Stimulated activated naive CD4-positive, alpha-beta T cell (primary cell): ENCODE measurements at regions not wholly inside any gene's neighbourhood (a gene's known extent, or its start where the extent isn't known, plus 50 kb on each side); places are given as distances from the start of the nearest gene placed in this dataset.

Experiments used
- DNase-seq, 6 experiments: peaks; one replicate each; lab custom pipeline; 2025; lab: John Stamatoyannopoulos, UW

DNA sequence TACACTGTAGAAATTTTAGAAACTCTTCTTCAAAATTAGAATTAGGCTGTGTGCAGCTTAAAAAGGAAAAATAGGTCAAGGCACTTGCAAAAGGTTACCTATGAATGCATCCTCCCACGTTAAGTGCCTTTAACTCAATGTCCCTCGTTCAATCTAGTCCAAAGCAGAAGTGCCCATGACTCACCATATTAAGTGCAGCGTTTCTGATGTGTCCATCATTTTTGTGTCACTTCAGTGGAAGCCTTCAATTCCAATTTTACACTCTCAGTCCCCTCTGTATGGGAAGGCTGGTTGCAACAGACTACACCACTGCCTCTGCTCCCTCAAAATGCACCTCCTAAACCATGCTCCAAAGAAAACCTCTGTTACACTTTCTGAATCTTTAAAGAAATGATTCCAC, 53.4 kb downstream of the FOXB1 start:
- no peak for DNase-seq

DNA sequence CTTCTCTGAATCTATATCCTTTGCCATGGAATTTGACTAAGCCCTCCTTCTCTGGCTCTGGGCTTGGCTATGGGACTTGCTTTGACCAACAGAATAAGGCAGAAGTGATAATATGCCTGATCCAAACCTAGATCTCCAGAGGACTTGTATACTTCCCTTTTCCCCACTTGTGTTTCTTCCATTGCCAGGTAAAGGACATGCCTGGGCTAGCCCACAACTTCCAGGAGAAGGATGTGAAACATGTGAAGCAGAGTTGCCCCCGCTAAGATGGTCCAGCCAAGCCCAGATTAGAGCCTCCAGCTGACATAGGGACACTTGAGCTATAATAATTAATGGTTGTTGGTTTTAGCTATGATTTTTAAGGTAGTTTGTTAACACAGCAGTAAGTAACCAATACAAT, 55.1 kb downstream of the FOXB1 start:
- DNase-seq = no peak

DNA sequence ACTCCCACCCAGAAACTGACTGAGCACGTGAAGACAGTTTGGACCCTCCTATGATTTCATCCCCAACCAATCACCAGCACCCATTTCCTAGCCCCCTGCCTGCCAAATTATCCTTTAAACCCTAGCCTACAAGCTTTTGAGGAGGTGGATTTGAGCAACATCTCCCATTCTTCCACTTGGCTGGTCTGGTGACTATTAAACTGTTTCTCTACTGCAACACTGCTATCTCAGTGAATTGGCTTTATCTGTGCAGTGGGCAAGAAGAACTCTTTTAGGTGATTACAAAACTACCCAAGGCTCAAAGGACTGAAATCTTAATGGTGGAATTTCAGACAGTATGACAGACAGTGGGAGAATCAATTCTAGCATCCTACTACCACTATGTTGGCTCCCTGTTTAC, 57.6 kb downstream of the FOXB1 start:
- DNase-seq = no peak

GRCh38 chr15:60062826-60063225, 58.7 kb downstream of the FOXB1 start:
- no peak for DNase-seq

DNA sequence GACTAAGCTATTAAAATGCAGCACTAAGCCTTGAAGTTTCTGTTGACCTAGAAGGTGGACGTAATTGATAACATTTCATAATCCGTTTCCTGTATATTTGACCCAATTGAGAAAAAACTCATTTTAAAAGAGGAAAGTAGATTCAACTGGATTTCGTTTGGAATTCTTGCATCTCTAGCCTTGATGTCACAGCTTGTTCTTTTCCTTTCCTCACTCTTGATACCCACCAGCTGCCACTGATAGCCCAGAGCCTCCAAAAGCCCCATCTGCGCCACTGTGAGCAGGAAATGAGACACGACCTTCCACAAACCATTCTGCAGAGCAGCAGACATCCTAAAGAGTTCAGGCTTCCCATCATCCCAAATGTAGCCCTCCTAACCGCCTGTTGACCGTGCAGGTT, 61.8 kb downstream of the FOXB1 start:
- DNase-seq = no peak

DNA sequence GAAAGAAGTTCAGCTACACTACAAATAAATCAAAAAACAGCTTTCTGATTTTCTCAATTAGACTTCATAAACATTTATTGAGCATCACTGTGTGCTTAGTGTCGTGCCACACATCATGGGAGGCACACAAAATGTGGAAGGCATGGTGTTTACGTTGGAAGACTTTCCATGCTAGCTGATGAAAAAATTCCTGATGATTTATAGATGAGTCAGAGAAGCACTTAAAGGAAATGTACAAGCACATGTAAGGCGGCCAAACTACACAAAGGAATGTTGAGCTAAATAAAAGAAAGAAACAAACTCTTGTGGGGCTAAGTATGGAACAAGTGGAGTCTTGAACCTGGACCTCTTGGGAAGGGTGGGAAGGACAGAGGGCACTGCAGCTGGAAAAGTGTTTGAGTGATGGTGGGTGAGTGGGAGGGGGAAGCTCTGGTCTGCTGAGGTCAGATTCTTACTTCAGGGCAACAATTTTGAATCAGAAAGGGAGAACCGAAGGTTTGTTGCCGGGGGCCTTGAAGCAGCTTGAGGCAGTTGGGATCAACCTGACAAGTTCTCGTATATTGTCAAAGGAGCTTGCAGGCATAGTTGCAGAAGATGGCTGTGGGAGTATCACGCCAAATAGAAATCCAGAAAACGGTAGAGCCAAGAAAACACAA, 66.9 kb downstream of the FOXB1 start:
- DNase-seq = no peak

DNA sequence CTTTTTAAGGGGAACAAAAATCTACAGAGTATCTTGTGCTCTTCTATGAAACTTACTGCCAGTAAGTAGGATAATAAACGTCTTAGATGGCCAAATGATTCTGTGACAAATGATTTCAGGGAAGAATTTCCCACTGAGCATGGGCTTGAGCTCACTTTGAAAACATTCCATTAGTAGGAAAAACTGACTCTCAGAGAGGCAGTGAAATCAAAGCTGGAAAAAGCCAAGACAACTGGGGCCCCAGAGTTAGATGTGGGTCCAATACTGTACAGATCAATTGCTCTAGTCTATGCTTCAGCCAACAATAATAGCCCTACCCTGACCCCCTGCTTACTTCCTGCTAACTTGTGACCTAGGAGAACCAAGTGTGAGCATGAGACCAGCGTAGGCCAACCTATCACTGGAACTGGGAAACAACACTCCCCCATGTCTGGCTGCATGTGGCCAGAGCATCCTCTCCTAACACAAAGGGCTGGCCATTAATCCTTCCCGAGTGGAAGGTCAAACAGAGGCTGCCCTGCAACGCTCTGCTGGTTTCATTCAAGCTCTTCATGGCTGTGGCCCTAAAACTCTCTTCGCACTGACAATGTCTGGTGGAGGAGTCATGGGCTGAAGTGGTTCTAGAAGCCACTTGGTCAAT, 68.8 kb downstream of the FOXB1 start:
- no peak for DNase-seq

- no peak for DNase-seq
These were observed 69.3 kb downstream of the FOXB1 start for GRCh38 chr15:60073466-60073840.

DNA sequence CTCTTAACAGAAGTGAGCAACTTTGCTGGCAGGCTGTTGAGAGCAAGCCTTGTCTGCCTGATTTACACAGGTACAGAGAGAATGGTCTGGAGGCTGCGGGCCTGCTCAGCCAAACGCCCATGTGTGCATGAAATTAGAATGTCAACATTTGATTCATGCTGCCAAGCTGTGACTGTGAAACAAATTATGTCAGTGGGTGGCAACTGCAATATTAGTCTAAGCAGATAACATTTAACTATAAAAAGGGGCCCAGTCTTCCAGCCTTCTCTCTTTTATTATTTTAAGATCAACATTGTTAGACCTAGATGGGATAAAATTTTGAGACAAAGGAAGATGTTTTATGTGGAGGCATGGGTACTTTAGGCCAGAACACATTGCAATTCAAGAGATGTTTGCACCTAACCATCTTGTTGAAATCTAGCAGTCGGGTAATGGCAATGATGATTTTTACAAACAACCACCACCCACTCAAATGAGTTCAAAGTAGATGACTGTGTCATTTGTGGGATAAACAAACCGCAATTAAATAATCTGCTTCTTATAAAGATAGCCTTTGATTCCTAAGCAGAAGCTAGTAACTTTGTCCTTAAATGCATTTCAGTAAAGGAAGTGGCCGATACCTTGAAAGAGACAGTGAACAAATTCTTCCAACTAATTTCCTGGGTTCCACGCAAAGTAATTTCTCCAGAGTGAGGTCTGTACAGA, 70.2 kb downstream of the FOXB1 start:
- peak in 1 of 6 experiments; percentile 9 for DNase-seq

GRCh38 chr15:60076045-60076444, 71.9 kb downstream of the FOXB1 start:
- DNase-seq = no peak

- no peak for DNase-seq
These were observed 72.6 kb downstream of the FOXB1 start for GRCh38 chr15:60076582-60077276.

DNA sequence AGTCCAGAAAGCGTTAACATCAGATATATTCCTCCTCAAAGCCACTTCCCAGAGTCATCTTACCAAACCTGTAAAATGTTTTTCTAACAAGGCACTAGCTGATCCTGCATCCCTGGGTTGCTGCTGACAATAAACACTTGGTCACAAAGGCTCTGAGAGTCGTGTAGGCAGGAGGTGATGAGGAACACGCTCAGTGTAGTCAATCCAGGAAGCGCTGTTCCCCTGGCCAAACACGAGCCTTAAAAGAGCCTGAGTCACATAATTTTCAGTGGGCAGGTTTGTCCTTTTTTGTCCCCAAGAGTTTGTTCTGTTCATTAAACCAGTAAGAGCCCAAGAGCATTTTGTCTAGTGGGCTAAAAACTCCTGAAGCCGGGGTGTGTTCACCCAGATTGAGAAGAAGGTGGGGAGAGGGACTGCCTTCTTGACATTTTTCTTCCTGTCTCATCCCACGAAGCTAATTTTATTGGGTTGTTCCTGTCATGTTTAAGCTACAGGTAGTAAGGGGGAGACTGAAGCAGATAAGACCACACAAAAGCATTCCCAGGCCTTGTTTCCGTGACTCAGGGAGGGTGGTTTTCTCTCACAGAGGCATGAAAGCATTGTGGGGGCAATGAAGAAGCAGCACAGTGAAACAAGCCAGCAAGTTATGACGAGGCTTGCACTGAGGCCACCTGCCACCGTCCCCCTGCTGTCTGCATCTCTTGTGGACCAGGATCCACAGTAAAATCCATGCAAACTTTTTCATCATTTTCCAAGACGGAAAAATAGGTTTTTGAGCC, 73.7 kb downstream of the FOXB1 start:
- peak in 1 of 6 experiments; percentile 5 for DNase-seq

GRCh38 chr15:60079210-60079609, 75.1 kb downstream of the FOXB1 start:
- DNase-seq = peak in 1 of 6 experiments; percentile 11

GRCh38 chr15:60081976-60082375, 77.9 kb downstream of the FOXB1 start:
- no peak for DNase-seq

GRCh38 chr15:60083318-60083717, 79.2 kb downstream of the FOXB1 start:
- DNase-seq = no peak

DNA sequence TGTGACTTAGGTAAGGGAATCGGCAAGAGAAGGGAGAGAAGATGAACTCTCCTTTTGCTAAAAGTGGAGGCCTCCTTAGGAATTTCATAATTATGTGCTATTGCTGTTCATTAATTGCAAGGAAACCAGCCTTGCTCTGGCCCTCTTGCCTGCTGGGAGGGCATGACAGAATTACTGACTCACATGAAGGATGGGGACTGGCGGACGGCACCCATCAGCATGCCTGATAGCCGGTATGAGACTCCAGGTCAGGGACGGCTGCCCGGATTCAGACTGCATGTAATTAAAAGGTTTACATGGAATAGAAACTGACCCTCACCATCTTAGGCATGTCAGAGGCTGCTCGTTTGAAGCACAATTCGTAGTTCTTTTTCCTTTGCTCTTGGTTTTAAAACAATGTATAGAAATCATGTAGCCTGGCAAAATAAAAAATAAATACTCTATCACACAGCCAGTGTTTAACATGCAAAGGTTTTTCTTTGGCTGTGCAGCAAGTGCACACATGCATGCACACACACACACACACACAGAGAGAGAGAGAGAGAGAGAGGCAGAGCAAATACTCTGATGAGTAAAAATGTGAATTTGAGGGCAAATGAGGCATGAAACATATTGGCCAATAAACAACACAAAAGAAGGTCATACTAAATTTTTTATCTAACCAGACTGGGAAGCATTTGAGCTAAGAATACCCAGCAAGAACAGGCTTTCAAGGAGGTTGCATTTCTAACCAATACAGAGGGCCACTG, 82.7 kb downstream of the FOXB1 start:
- no peak for DNase-seq

- no peak for DNase-seq
These were observed 83.5 kb downstream of the FOXB1 start for GRCh38 chr15:60087561-60087960.

GRCh38 chr15:60090747-60091146, 86.6 kb downstream of the FOXB1 start:
- DNase-seq = no peak

- DNase-seq = no peak
These were observed 87.0 kb downstream of the FOXB1 start for GRCh38 chr15:60091157-60091556.

- no peak for DNase-seq
These were observed 87.8 kb downstream of the FOXB1 start for GRCh38 chr15:60091911-60092310.
